PC-3 (cell line): ENCODE measurements at regions not wholly inside any gene's neighbourhood (a gene's known extent, or its start where the extent isn't known, plus 50 kb on each side); places are given as distances from the start of the nearest gene placed in this dataset.

Experiments
- ATAC-seq: fragments of 200-7000 bp; cut with Tn5 transposase; 2 replicates; pipeline ENCODE4 v1.9.1; 2020; ENCODE audit warnings: mild to moderate bottlenecking, moderate library complexity
- BruUV-seq: library from RNA; stranded (reverse); fragments of 400-500 nt; replicated peaks from 2 replicates; lab custom pipeline; 2021; lab: Mats Ljungman, UMichigan
- CTCF ChIA-PET: fragments of 300-600 bp; sonication (Branson Sonifier 250); formaldehyde crosslinking; loops from one replicate; lab custom pipeline; 2022; ENCODE audit warnings: antibody characterized with exemption; lab: Charles Lee
- POLR2A ChIA-PET: fragments of 300-600 bp; sonication (Branson Sonifier 250); formaldehyde crosslinking; loops from one replicate; lab custom pipeline; 2022; ENCODE audit warnings: antibody characterized with exemption; ENCODE audit not compliant: unreplicated experiment; lab: Charles Lee
- DNase-seq: peaks from one replicate; pipeline ENCODE4 v3.0.0-alpha.2; 2015
- H2AFZ ChIP-seq: fragments of 300-600 bp; sonication (generic); 2 replicates; pipeline ENCODE4 v1.6.0; 2016; ENCODE audit warnings: antibody characterized with exemption, low read length
- H3F3A ChIP-seq: fragments of 300-600 bp; sonication (generic); one replicate; pipeline ENCODE4 v1.6.0; 2017; ENCODE audit warnings: antibody characterized with exemption, low read length, control low read depth, mild to moderate bottlenecking; ENCODE audit not compliant: unreplicated experiment
- H3K27ac ChIP-seq: fragments of 300-600 bp; sonication (generic); 2 replicates; pipeline ENCODE4 v1.5.1; 2016; ENCODE audit warnings: mild to moderate bottlenecking, low read length
- H3K27me3 ChIP-seq: fragments of 300-600 bp; sonication (generic); 2 replicates; pipeline ENCODE4 v1.6.1; 2016; ENCODE audit warnings: low read length, mixed read lengths
- H3K36me3 ChIP-seq: fragments of 300-600 bp; sonication (generic); 2 replicates; pipeline ENCODE4 v1.6.1; 2016; ENCODE audit warnings: low read depth, mixed run types, low read length, mixed read lengths
- H3K4me1 ChIP-seq: fragments of 300-600 bp; sonication (generic); 2 replicates; pipeline ENCODE4 v1.5.1; 2016; ENCODE audit warnings: low read length; ENCODE audit not compliant: insufficient read depth
- H3K4me2 ChIP-seq: fragments of 300-600 bp; sonication (generic); 2 replicates; pipeline ENCODE4 v1.6.0; 2016; ENCODE audit warnings: low read length
- H3K4me3 ChIP-seq: fragments of 300-600 bp; sonication (generic); 2 replicates; pipeline ENCODE4 v1.5.1; 2016; ENCODE audit warnings: mild to moderate bottlenecking, low read length, mixed read lengths
- H3K79me2 ChIP-seq: fragments of 300-600 bp; sonication (generic); 2 replicates; pipeline ENCODE4 v1.6.1; 2017; ENCODE audit warnings: low read length, mixed read lengths
- H3K9ac ChIP-seq: fragments of 300-600 bp; sonication (generic); 2 replicates; pipeline ENCODE4 v1.6.0; 2016; ENCODE audit warnings: mild to moderate bottlenecking, low read length
- H3K9me2 ChIP-seq: fragments of 300-600 bp; sonication (generic); replicated peaks from 2 replicates; pipeline ENCODE4 v1.6.1; 2016; ENCODE audit warnings: mixed run types, low read length, mixed read lengths
- H3K9me3 ChIP-seq: fragments of 300-600 bp; sonication (generic); 2 replicates; pipeline ENCODE4 v1.6.1; 2016; ENCODE audit warnings: low read length, mixed read lengths
- H4K20me1 ChIP-seq: fragments of 300-600 bp; sonication (generic); 2 replicates; pipeline ENCODE4 v1.6.1; 2016; ENCODE audit warnings: low read length, mixed read lengths
- CTCF ChIP-seq: fragments of 300-600 bp; sonication (generic); conservative IDR thresholded peaks from 2 replicates; pipeline ENCODE4 v1.5.1; 2017; ENCODE audit warnings: antibody characterized with exemption, low read depth, mild to moderate bottlenecking, low read length
- EZH2 ChIP-seq: fragments of 300-600 bp; sonication (generic); IDR thresholded peaks from one replicate; pipeline ENCODE4 v1.6.1; 2017; ENCODE audit warnings: antibody characterized with exemption, mild to moderate bottlenecking, low read length; ENCODE audit not compliant: unreplicated experiment
- EZH2phosphoT487 ChIP-seq: fragments of 300-600 bp; sonication (generic); IDR thresholded peaks from 2 replicates; pipeline ENCODE4 v1.6.1; 2018; ENCODE audit warnings: mild to moderate bottlenecking, antibody characterized with exemption, low read length, borderline replicate concordance
- intact Hi-C: fragments of 100-400 bp; cut with micrococcal nuclease; formaldehyde crosslinking; loops from 2 replicates; pipeline ENCODE4 v1.9.0; 2023

GRCh38 chr13:62418872-62419271 is 1003.2 kb upstream of the PCDH20 start:
- no peaks in the 10 kb centered on the region for H3K36me3 ChIP-seq
- H3K27me3 ChIP-seq: no peaks in the 10 kb centered on the region
- ATAC-seq (no peak), DNase-seq (peak; percentile 3)
- H4K20me1 ChIP-seq: no peaks in the 10 kb centered on the region
- no peaks in the 10 kb centered on the region for H3K9me3 ChIP-seq
- no peak overlapping the region for H3K9ac ChIP-seq
- no peak overlapping the region for H3K27ac ChIP-seq
- CTCF ChIA-PET: no interaction called here
- H3K4me3 ChIP-seq: no peak overlapping the region
- no peaks in the 10 kb centered on the region for H3K79me2 ChIP-seq
- intact Hi-C loops: no loop called here
- no peaks in the 10 kb centered on the region for H3F3A ChIP-seq
- POLR2A ChIA-PET: no interaction called here
- no peaks in the 10 kb centered on the region for H3K9me2 ChIP-seq
- TF ChIP-seq EZH2phosphoT487 (no peak), CTCF (no peak), EZH2 (no peak)
- BruUV-seq: no TSS peak
- no peaks in the 10 kb centered on the region for H3K4me1 ChIP-seq
- H2AFZ ChIP-seq: no peak overlapping the region
- H3K4me2 ChIP-seq: no peak overlapping the region

GRCh38 chr13:62418376-62418775 is 1002.7 kb upstream of the PCDH20 start:
- CTCF ChIA-PET: no interaction called here
- ATAC-seq (no peak), DNase-seq (no peak)
- no peak overlapping the region for H3K9ac ChIP-seq
- intact Hi-C loops: no loop called here
- no peaks in the 10 kb centered on the region for H3K9me3 ChIP-seq
- no TSS peak for BruUV-seq
- no peaks in the 10 kb centered on the region for H4K20me1 ChIP-seq
- no peak overlapping the region for H2AFZ ChIP-seq
- H3K4me2 ChIP-seq: no peak overlapping the region
- no peaks in the 10 kb centered on the region for H3K79me2 ChIP-seq
- no peaks in the 10 kb centered on the region for H3K36me3 ChIP-seq
- H3K27me3 ChIP-seq: no peaks in the 10 kb centered on the region
- no peaks in the 10 kb centered on the region for H3K9me2 ChIP-seq
- H3K27ac ChIP-seq: no peak overlapping the region
- POLR2A ChIA-PET: no interaction called here
- H3K4me1 ChIP-seq: no peaks in the 10 kb centered on the region
- H3K4me3 ChIP-seq: no peak overlapping the region
- no peak for TF ChIP-seq CTCF
- no peak for TF ChIP-seq EZH2phosphoT487
- no peak for TF ChIP-seq EZH2
- H3F3A ChIP-seq: no peaks in the 10 kb centered on the region

- DNase-seq (no peak), ATAC-seq (no peak)
- Histone ChIP-seq H3F3A (no peaks in the 10 kb centered on the region), H2AFZ (no peak overlapping the region), H3K4me2 (no peak overlapping the region), H3K79me2 (no peaks in the 10 kb centered on the region), H3K9me2 (no peaks in the 10 kb centered on the region), H3K4me1 (no peaks in the 10 kb centered on the region), H3K27ac (no peak overlapping the region), H3K27me3 (no peaks in the 10 kb centered on the region), H4K20me1 (no peaks in the 10 kb centered on the region), H3K4me3 (no peak overlapping the region), H3K9ac (no peak overlapping the region), H3K36me3 (no peaks in the 10 kb centered on the region), H3K9me3 (no peaks in the 10 kb centered on the region)
- intact Hi-C loops: no loop called here
- ChIA-PET POLR2A (no interaction called here), CTCF (no interaction called here)
- BruUV-seq: no TSS peak
- TF ChIP-seq EZH2 (no peak), EZH2phosphoT487 (no peak), CTCF (no peak)
Measured at GRCh38 chr13:62407871-62408270, 992.2 kb upstream of the PCDH20 start.
